A549 (cell line): ENCODE measurements at regions not wholly inside any gene's neighbourhood (a gene's known extent, or its start where the extent isn't known, plus 50 kb on each side); places are given as distances from the start of the nearest gene placed in this dataset.

Experiments used
- ELK1 ChIP-seq: fragments of 150-350 bp; IDR thresholded peaks from 2 replicates; pipeline ENCODE4 v1.6.1; 2014; ENCODE audit warnings: low read depth, mild to moderate bottlenecking, low read length
- MYC ChIP-seq: IDR thresholded peaks from 2 replicates; pipeline ENCODE4 v1.6.1; 2012; ENCODE audit warnings: mild to moderate bottlenecking, inconsistent platforms, low read length, improper control_type of control experiment, borderline replicate concordance
- NPAS2 ChIP-seq: fragments of 250-450 bp; sonication (Bioruptor Pico); IDR thresholded peaks from 2 replicates; pipeline ENCODE4 v1.8.0; 2022; ENCODE audit warnings: mild to moderate bottlenecking, moderate library complexity, borderline replicate concordance
- RAD21 ChIP-seq, 2 experiments: fragments of >200 bp in 1 of 2; sonication (Bioruptor Twin) in 1 of 2; formaldehyde crosslinking in 1 of 2; IDR thresholded peaks in 1 of 2; conservative IDR thresholded peaks in 1 of 2; 2 replicates in 1 of 2; 3 replicates in 1 of 2; pipeline ENCODE4 v1.6.1; 2012 to 2018; ENCODE audit warnings: inconsistent platforms in 1 of 2
- RARB ChIP-seq: fragments of 250-450 bp; sonication (Bioruptor Pico); IDR thresholded peaks from 2 replicates; pipeline ENCODE4 v1.8.0; 2021; ENCODE audit warnings: mild to moderate bottlenecking, moderate library complexity
- SMC3 ChIP-seq: fragments of >200 bp; sonication (Bioruptor Twin); formaldehyde crosslinking; IDR thresholded peaks from 3 replicates; pipeline ENCODE4 v1.6.1; 2018; ENCODE audit warnings: inconsistent platforms
- SREBF2 ChIP-seq: fragments of 450-650 bp; IDR thresholded peaks from 2 replicates; pipeline ENCODE4 v1.6.1; 2014; ENCODE audit warnings: mild to moderate bottlenecking, moderate library complexity

GRCh38 chr9:2340046-2340760, 281.4 kb upstream of the VLDLR start:
- no peak for TF ChIP-seq ELK1
- TF ChIP-seq RAD21 (conservative IDR thresholded peaks at IDR 0.05 in 1 of 2, IDR thresholded peaks at IDR 0.05 in 1 of 2) = no peak
- no peak for TF ChIP-seq MYC
- no peak for TF ChIP-seq SMC3
- no peak for TF ChIP-seq SREBF2
- TF ChIP-seq NPAS2 (CRISPR knock-in tag) = no peak
- no peak for TF ChIP-seq RARB (CRISPR knock-in tag)
